WTC11 (cell line): ENCODE measurements at regions not wholly inside any gene's neighbourhood (a gene's known extent, or its start where the extent isn't known, plus 50 kb on each side); places are given as distances from the start of the nearest gene placed in this dataset.

Experiments
- ATAC-seq: fragments of 200-7000 bp; cut with Tn5 transposase; 2 replicates; pipeline ENCODE4 v1.10.0; 2021; ENCODE audit warnings: mild to moderate bottlenecking, moderate library complexity
- CTCF ChIA-PET: fragments of 300-600 bp; sonication (Branson Sonifier 250); formaldehyde crosslinking; loops from one replicate; lab custom pipeline; 2021; ENCODE audit warnings: antibody characterized with exemption; lab: Charles Lee
- POLR2A ChIA-PET: fragments of 350-600 bp; sonication (Branson Sonifier 250); formaldehyde crosslinking; loops from one replicate; lab custom pipeline; 2021; ENCODE audit warnings: antibody characterized with exemption; lab: Charles Lee
- DNase-seq: peaks from one replicate; pipeline ENCODE4 v3.0.0; 2021; ENCODE audit warnings: low spot score
- H3K27ac Mint-ChIP-seq: 2 replicates; pipeline ENCODE4 v1.8.0; 2021; ENCODE audit warnings: mixed read lengths
- H3K27me3 Mint-ChIP-seq: 2 replicates; pipeline ENCODE4 v1.8.0; 2021; ENCODE audit warnings: low read depth, mild to moderate bottlenecking, moderate library complexity, mixed read lengths
- H3K36me3 Mint-ChIP-seq: 2 replicates; pipeline ENCODE4 v1.8.0; 2021; ENCODE audit warnings: mixed read lengths
- H3K4me1 Mint-ChIP-seq: 2 replicates; pipeline ENCODE4 v1.8.0; 2022; ENCODE audit warnings: mixed read lengths
- H3K4me3 Mint-ChIP-seq: 2 replicates; pipeline ENCODE4 v1.8.0; 2021; ENCODE audit warnings: mild to moderate bottlenecking, moderate library complexity, mixed read lengths
- H3K9me3 Mint-ChIP-seq: 2 replicates; pipeline ENCODE4 v1.8.0; 2021; ENCODE audit warnings: mixed read lengths
- E2F4 ChIP-seq: sonication (generic); formaldehyde crosslinking; IDR thresholded peaks from 2 replicates; pipeline ENCODE4 v1.8.1; 2022; ENCODE audit warnings: low read depth, mild to moderate bottlenecking, moderate library complexity, missing genetic modification reagents, borderline replicate concordance
- ELF4 ChIP-seq: sonication (generic); formaldehyde crosslinking; IDR thresholded peaks from 2 replicates; pipeline ENCODE4 v1.8.1; 2022; ENCODE audit warnings: low read depth, mild to moderate bottlenecking, moderate library complexity, missing genetic modification reagents
- GABPB1 ChIP-seq: sonication (generic); formaldehyde crosslinking; IDR thresholded peaks from 2 replicates; pipeline ENCODE4 v1.8.1; 2023; ENCODE audit warnings: mild to moderate bottlenecking, missing genetic modification reagents
- GTF2I ChIP-seq: fragments of 250-450 bp; sonication (Bioruptor Pico); conservative IDR thresholded peaks from 2 replicates; pipeline ENCODE4 v1.4.0; 2021; ENCODE audit warnings: mild to moderate bottlenecking
- MLX ChIP-seq: sonication (generic); formaldehyde crosslinking; IDR thresholded peaks from 2 replicates; pipeline ENCODE4 v1.8.1; 2023; ENCODE audit warnings: mild to moderate bottlenecking, missing genetic modification reagents, moderate library complexity
- MXD4 ChIP-seq: fragments of 250-450 bp; sonication (Bioruptor Pico); IDR thresholded peaks from 2 replicates; pipeline ENCODE4 v1.8.0; 2021; ENCODE audit warnings: mild to moderate bottlenecking, moderate library complexity, borderline replicate concordance
- SMAD4 ChIP-seq: sonication (generic); formaldehyde crosslinking; IDR thresholded peaks from 2 replicates; pipeline ENCODE4 v1.8.0; 2022; ENCODE audit warnings: mild to moderate bottlenecking, missing genetic modification reagents
- TP53 ChIP-seq: sonication (generic); formaldehyde crosslinking; IDR thresholded peaks from 2 replicates; pipeline ENCODE4 v1.8.1; 2023; ENCODE audit warnings: mild to moderate bottlenecking, missing genetic modification reagents
- ZNF121 ChIP-seq: sonication (generic); formaldehyde crosslinking; IDR thresholded peaks from 2 replicates; pipeline ENCODE4 v1.8.0; 2023; ENCODE audit warnings: missing genetic modification reagents
- ZNF219 ChIP-seq: sonication (generic); formaldehyde crosslinking; IDR thresholded peaks from 2 replicates; pipeline ENCODE4 v1.8.0; 2023; ENCODE audit warnings: missing genetic modification reagents, mild to moderate bottlenecking, borderline replicate concordance
- ZNF232 ChIP-seq: sonication (generic); formaldehyde crosslinking; IDR thresholded peaks from 2 replicates; pipeline ENCODE4 v1.8.0; 2022; ENCODE audit warnings: mild to moderate bottlenecking, missing genetic modification reagents
- ZNF317 ChIP-seq: sonication (generic); formaldehyde crosslinking; IDR thresholded peaks from 2 replicates; pipeline ENCODE4 v1.8.1; 2023; ENCODE audit warnings: low read depth, mild to moderate bottlenecking, moderate library complexity, missing genetic modification reagents, borderline replicate concordance
- ZNF671 ChIP-seq: fragments of 250-450 bp; sonication (Bioruptor Pico); IDR thresholded peaks from 2 replicates; pipeline ENCODE4 v1.8.0; 2021; ENCODE audit warnings: mild to moderate bottlenecking
- TF ChIP-seq, protein P1 (sequence below): sonication (generic); formaldehyde crosslinking; IDR thresholded peaks from 2 replicates; pipeline ENCODE4 v1.8.1; 2023; ENCODE audit warnings: mild to moderate bottlenecking, missing genetic modification reagents, borderline replicate concordance
- TF ChIP-seq, protein P2 (sequence below): sonication (generic); formaldehyde crosslinking; IDR thresholded peaks from 2 replicates; pipeline ENCODE4 v1.8.0; 2023; ENCODE audit warnings: mild to moderate bottlenecking, missing genetic modification reagents
- TF ChIP-seq, protein P3 (sequence below): sonication (generic); formaldehyde crosslinking; IDR thresholded peaks from 2 replicates; pipeline ENCODE4 v1.8.0; 2022; ENCODE audit warnings: mild to moderate bottlenecking, missing genetic modification reagents
- TF ChIP-seq, protein P4 (sequence below): sonication (generic); formaldehyde crosslinking; IDR thresholded peaks from 2 replicates; pipeline ENCODE4 v1.8.0; 2023; ENCODE audit warnings: missing genetic modification reagents, mild to moderate bottlenecking, borderline replicate concordance

DNA sequence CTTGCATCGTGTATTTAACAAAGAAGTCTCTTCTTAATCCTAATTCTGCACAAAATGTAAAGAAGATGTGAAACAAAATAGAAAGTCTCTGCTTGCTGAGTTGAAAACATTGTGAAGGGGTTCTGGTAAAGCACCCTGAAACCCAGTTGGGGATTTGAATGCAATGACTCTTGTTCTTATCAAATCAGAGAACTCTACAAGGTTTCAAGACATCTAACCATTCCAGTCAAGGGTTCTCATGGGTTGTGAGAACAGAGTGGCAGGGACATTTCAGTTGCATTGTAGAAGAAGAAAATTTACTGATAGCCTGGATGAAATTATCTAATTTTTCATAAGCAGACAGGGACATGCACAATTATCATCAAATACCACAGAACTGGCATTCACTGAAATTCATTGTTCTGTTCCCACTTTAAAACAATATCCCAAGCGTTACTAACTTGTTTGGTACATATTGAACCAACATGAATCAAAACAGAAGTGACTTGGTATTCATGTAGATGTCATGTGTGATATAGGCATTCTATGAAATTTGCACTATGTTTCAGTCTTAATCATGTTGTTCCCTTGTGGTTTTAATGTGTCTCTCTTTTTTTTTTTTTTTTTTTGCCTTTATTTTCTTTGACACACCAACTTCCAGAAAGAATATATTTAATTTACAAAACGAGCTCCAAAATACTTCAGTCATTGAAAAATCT, 563.3 kb downstream of the IRX1 start (continued):
- TF ChIP-seq ZNF671 (no peak), ELF4 (CRISPR knock-in tag) (no peak), ZNF317 (no peak), TP53 (CRISPR knock-in tag) (no peak)
- TF ChIP-seq, protein P1, sequence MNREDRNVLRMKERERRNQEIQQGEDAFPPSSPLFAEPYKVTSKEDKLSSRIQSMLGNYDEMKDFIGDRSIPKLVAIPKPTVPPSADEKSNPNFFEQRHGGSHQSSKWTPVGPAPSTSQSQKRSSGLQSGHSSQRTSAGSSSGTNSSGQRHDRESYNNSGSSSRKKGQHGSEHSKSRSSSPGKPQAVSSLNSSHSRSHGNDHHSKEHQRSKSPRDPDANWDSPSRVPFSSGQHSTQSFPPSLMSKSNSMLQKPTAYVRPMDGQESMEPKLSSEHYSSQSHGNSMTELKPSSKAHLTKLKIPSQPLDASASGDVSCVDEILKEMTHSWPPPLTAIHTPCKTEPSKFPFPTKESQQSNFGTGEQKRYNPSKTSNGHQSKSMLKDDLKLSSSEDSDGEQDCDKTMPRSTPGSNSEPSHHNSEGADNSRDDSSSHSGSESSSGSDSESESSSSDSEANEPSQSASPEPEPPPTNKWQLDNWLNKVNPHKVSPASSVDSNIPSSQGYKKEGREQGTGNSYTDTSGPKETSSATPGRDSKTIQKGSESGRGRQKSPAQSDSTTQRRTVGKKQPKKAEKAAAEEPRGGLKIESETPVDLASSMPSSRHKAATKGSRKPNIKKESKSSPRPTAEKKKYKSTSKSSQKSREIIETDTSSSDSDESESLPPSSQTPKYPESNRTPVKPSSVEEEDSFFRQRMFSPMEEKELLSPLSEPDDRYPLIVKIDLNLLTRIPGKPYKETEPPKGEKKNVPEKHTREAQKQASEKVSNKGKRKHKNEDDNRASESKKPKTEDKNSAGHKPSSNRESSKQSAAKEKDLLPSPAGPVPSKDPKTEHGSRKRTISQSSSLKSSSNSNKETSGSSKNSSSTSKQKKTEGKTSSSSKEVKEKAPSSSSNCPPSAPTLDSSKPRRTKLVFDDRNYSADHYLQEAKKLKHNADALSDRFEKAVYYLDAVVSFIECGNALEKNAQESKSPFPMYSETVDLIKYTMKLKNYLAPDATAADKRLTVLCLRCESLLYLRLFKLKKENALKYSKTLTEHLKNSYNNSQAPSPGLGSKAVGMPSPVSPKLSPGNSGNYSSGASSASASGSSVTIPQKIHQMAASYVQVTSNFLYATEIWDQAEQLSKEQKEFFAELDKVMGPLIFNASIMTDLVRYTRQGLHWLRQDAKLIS (CRISPR knock-in tag): no peak
- TF ChIP-seq, protein P2, sequence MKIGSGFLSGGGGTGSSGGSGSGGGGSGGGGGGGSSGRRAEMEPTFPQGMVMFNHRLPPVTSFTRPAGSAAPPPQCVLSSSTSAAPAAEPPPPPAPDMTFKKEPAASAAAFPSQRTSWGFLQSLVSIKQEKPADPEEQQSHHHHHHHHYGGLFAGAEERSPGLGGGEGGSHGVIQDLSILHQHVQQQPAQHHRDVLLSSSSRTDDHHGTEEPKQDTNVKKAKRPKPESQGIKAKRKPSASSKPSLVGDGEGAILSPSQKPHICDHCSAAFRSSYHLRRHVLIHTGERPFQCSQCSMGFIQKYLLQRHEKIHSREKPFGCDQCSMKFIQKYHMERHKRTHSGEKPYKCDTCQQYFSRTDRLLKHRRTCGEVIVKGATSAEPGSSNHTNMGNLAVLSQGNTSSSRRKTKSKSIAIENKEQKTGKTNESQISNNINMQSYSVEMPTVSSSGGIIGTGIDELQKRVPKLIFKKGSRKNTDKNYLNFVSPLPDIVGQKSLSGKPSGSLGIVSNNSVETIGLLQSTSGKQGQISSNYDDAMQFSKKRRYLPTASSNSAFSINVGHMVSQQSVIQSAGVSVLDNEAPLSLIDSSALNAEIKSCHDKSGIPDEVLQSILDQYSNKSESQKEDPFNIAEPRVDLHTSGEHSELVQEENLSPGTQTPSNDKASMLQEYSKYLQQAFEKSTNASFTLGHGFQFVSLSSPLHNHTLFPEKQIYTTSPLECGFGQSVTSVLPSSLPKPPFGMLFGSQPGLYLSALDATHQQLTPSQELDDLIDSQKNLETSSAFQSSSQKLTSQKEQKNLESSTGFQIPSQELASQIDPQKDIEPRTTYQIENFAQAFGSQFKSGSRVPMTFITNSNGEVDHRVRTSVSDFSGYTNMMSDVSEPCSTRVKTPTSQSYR (CRISPR knock-in tag): no peak
- TF ChIP-seq, protein P3, sequence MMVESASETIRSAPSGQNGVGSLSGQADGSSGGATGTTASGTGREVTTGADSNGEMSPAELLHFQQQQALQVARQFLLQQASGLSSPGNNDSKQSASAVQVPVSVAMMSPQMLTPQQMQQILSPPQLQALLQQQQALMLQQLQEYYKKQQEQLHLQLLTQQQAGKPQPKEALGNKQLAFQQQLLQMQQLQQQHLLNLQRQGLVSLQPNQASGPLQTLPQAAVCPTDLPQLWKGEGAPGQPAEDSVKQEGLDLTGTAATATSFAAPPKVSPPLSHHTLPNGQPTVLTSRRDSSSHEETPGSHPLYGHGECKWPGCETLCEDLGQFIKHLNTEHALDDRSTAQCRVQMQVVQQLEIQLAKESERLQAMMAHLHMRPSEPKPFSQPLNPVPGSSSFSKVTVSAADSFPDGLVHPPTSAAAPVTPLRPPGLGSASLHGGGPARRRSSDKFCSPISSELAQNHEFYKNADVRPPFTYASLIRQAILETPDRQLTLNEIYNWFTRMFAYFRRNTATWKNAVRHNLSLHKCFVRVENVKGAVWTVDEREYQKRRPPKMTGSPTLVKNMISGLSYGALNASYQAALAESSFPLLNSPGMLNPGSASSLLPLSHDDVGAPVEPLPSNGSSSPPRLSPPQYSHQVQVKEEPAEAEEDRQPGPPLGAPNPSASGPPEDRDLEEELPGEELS: no peak
- TF ChIP-seq, protein P4, sequence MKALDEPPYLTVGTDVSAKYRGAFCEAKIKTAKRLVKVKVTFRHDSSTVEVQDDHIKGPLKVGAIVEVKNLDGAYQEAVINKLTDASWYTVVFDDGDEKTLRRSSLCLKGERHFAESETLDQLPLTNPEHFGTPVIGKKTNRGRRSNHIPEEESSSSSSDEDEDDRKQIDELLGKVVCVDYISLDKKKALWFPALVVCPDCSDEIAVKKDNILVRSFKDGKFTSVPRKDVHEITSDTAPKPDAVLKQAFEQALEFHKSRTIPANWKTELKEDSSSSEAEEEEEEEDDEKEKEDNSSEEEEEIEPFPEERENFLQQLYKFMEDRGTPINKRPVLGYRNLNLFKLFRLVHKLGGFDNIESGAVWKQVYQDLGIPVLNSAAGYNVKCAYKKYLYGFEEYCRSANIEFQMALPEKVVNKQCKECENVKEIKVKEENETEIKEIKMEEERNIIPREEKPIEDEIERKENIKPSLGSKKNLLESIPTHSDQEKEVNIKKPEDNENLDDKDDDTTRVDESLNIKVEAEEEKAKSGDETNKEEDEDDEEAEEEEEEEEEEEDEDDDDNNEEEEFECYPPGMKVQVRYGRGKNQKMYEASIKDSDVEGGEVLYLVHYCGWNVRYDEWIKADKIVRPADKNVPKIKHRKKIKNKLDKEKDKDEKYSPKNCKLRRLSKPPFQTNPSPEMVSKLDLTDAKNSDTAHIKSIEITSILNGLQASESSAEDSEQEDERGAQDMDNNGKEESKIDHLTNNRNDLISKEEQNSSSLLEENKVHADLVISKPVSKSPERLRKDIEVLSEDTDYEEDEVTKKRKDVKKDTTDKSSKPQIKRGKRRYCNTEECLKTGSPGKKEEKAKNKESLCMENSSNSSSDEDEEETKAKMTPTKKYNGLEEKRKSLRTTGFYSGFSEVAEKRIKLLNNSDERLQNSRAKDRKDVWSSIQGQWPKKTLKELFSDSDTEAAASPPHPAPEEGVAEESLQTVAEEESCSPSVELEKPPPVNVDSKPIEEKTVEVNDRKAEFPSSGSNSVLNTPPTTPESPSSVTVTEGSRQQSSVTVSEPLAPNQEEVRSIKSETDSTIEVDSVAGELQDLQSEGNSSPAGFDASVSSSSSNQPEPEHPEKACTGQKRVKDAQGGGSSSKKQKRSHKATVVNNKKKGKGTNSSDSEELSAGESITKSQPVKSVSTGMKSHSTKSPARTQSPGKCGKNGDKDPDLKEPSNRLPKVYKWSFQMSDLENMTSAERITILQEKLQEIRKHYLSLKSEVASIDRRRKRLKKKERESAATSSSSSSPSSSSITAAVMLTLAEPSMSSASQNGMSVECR: no peak

GRCh38 chr5:4159681-4160080, 564.0 kb downstream of the IRX1 start:
- H3K27ac Mint-ChIP-seq: no peak overlapping the region
- no peaks in the 10 kb centered on the region for H3K27me3 Mint-ChIP-seq
- no peak for ATAC-seq
- no peak for DNase-seq
- no peaks in the 10 kb centered on the region for H3K36me3 Mint-ChIP-seq
- CTCF ChIA-PET: no interaction called here
- POLR2A ChIA-PET: no interaction called here
- no peaks in the 10 kb centered on the region for H3K4me1 Mint-ChIP-seq
- no peak overlapping the region for H3K4me3 Mint-ChIP-seq
- no peaks in the 10 kb centered on the region for H3K9me3 Mint-ChIP-seq
- TF ChIP-seq MXD4 (no peak), MLX (no peak), GTF2I (CRISPR knock-in tag) (no peak), GABPB1 (no peak), ZNF317 (no peak), ZNF219 (CRISPR knock-in tag) (no peak), ZNF121 (CRISPR knock-in tag) (no peak), ZNF232 (no peak), E2F4 (CRISPR knock-in tag) (no peak), SMAD4 (no peak)
- TF ChIP-seq, all 79 proteins: peak for 0
